K562 (cell line): ENCODE measurements at regions not wholly inside any gene's neighbourhood (a gene's known extent, or its start where the extent isn't known, plus 50 kb on each side); places are given as distances from the start of the nearest gene placed in this dataset.

Experiments
- BHLHE40 ChIP-seq: IDR thresholded peaks from 2 replicates; pipeline ENCODE4 v1.6.1; 2011; ENCODE audit warnings: low read length, improper control_type of control experiment
- CHD4 ChIP-seq: fragments of 200-600 bp; sonication (generic); IDR thresholded peaks from 3 replicates; pipeline ENCODE4 v1.6.1; 2012; ENCODE audit warnings: low read depth, mild to moderate bottlenecking, mixed read lengths, low read length, inconsistent platforms; ENCODE audit not compliant: insufficient read depth, insufficient replicate concordance, poor library complexity, severe bottlenecking
- FOSL1 ChIP-seq: fragments of 200-800 bp; sonication (Bioruptor generic); conservative IDR thresholded peaks from 2 replicates; pipeline ENCODE4 v1.6.1; 2016; ENCODE audit warnings: missing genetic modification characterization, missing compliant biosample characterization
- HDAC6 ChIP-seq: IDR thresholded peaks from 2 replicates; pipeline ENCODE4 v1.6.1; 2012; ENCODE audit warnings: low read depth, mild to moderate bottlenecking, control low read depth, inconsistent platforms, low read length, moderate library complexity
- NELFE ChIP-seq: IDR thresholded peaks from 2 replicates; pipeline ENCODE4 v1.6.1; 2011; ENCODE audit warnings: mild to moderate bottlenecking; ENCODE audit not compliant: insufficient read depth, insufficient read length
- NFIC ChIP-seq: fragments of 450-650 bp; IDR thresholded peaks from 2 replicates; pipeline ENCODE4 v1.6.1; 2017; ENCODE audit warnings: mild to moderate bottlenecking, inconsistent platforms
- TCF7L2 ChIP-seq: fragments of 150-350 bp; IDR thresholded peaks from 2 replicates; pipeline ENCODE4 v1.6.1; 2016; ENCODE audit warnings: low read depth, mild to moderate bottlenecking, low read length, moderate library complexity
- U2AF2 ChIP-seq: fragments of 200-400 bp; formaldehyde crosslinking; optimal IDR thresholded peaks from 2 replicates; pipeline ENCODE3; 2017; ENCODE audit warnings: low read depth, mild to moderate bottlenecking, low read length
- ZNF274 ChIP-seq: IDR thresholded peaks from 2 replicates; pipeline ENCODE4 v1.6.1; 2011; ENCODE audit warnings: low read depth, mild to moderate bottlenecking, low read length, moderate library complexity, borderline replicate concordance
- TF ChIP-seq, protein P1 (sequence below): IDR thresholded peaks from 2 replicates; pipeline ENCODE4 v1.6.1; 2014; ENCODE audit warnings: antibody characterized with exemption
- TF ChIP-seq, protein P2 (sequence below): sonication (generic); formaldehyde crosslinking; IDR thresholded peaks from 2 replicates; pipeline ENCODE4 v1.8.1; 2022; ENCODE audit warnings: missing genetic modification reagents

DNA sequence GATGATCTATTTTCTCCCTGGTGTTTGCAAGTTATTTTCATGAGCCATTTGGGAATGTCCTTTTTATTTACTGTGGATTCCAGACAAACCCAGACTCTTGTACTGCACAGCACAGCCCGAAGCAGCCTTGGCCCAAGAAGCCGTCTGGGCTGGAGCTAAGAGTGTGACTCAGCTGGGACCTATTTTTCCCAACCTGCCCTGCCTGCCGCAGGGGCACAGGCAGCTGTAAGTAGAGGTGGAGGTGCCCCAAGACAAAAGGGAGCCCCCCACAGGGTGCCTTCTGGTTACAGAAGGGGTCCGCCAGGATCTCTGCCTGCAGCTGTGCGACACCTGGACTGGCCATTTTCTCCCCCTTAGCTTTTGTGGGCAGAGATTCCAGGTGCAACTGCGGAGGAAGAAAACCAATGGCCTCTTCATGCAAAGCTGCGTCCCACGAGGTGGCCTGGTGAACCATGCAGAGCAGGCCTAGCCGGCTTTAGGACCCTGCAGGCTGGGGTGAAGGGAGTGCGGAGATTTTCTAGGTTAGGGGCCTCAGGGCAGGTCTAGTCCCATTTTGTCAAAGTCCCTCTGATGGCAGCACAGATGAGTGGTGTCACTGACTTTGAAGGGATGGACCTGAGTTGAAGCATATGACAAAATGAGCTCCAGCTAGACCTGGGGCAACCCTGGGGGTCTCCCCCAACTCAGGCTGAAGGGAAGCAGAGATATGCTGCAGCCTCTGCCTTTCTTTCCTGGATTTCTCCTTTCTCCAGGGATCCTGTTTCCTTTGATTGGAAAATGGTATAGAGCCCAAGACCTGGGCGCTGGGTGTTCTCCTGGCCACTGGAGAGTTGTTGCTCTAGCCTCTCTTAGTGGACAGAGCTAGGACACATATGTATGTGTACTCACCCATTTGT is 131.2 kb downstream of the KLF13 start:
- TF ChIP-seq, protein P1, sequence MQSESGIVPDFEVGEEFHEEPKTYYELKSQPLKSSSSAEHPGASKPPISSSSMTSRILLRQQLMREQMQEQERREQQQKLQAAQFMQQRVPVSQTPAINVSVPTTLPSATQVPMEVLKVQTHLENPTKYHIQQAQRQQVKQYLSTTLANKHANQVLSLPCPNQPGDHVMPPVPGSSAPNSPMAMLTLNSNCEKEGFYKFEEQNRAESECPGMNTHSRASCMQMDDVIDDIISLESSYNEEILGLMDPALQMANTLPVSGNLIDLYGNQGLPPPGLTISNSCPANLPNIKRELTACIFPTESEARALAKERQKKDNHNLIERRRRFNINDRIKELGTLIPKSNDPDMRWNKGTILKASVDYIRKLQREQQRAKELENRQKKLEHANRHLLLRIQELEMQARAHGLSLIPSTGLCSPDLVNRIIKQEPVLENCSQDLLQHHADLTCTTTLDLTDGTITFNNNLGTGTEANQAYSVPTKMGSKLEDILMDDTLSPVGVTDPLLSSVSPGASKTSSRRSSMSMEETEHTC = no peak
- no peak for TF ChIP-seq CHD4
- TF ChIP-seq FOSL1 (tag) = no peak
- TF ChIP-seq, protein P2, sequence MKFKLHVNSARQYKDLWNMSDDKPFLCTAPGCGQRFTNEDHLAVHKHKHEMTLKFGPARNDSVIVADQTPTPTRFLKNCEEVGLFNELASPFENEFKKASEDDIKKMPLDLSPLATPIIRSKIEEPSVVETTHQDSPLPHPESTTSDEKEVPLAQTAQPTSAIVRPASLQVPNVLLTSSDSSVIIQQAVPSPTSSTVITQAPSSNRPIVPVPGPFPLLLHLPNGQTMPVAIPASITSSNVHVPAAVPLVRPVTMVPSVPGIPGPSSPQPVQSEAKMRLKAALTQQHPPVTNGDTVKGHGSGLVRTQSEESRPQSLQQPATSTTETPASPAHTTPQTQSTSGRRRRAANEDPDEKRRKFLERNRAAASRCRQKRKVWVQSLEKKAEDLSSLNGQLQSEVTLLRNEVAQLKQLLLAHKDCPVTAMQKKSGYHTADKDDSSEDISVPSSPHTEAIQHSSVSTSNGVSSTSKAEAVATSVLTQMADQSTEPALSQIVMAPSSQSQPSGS (CRISPR knock-in tag) = no peak
- TF ChIP-seq ZNF274 = no peak
- no peak for TF ChIP-seq BHLHE40
- no peak for TF ChIP-seq HDAC6
- TF ChIP-seq U2AF2 = no peak
- no peak for TF ChIP-seq NELFE
- no peak for TF ChIP-seq NFIC
- no peak for TF ChIP-seq TCF7L2
